Stimulated activated CD4-positive, alpha-beta T cell treated with anti-CD3 and anti-CD28 coated beads, Interleukin-15, amount 100 ng/mL, for 48 hours (primary cell): ENCODE measurements at regions not wholly inside any gene's neighbourhood (a gene's known extent, or its start where the extent isn't known, plus 50 kb on each side); places are given as distances from the start of the nearest gene placed in this dataset.

Experiments used
- DNase-seq, 2 donors: peaks; one replicate each; pipeline ENCODE4 v3.0.0-alpha.2; 2020; ENCODE audit warnings: low read depth in 2 of 2

DNA sequence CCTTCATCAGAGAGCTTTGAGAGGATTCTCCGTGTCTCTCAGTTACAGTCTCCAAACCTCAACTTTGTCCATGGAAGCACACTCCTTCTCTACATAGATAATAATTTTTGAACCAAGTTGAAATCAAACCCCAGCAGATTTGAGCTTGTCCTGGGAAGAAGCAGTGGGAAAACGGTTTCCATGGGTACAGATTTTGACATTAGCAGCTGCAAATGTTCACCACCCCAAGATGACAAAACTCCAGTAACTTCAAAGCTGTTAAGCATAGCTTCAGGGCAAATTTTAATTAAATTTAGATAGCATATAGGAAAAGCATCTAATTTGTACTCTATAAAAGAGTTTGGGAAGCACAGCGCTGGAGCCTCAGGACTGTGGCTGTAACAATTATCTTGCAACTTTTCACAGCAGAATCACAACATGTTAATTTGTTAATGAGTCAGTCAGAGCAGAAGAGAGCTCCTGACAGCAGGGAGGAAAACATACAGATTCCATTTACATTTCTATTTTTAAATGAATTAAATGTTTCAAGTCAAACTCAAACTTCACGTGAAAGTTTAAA, 240.7 kb downstream of the BMP7 start:
- no peak for DNase-seq

DNA sequence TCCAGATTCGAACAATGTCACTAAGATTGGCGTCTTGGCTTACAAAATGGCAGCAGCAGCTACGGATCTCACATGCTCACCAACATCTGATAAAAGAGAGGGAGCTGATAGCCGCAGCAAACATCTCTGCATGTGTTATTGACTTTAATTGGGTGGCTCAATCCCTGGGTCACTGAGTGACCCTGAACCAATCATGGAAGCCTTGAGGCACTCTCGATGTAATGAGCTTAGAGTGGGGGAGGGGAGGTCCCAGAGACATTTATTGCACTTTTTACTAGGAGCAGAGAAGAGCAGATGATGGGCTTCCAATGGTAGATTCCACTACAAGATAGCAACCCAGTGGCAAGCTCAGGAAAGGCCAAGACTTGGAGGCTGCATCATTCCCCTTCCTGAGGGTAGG, 238.7 kb downstream of the BMP7 start:
- DNase-seq: no peak

DNA sequence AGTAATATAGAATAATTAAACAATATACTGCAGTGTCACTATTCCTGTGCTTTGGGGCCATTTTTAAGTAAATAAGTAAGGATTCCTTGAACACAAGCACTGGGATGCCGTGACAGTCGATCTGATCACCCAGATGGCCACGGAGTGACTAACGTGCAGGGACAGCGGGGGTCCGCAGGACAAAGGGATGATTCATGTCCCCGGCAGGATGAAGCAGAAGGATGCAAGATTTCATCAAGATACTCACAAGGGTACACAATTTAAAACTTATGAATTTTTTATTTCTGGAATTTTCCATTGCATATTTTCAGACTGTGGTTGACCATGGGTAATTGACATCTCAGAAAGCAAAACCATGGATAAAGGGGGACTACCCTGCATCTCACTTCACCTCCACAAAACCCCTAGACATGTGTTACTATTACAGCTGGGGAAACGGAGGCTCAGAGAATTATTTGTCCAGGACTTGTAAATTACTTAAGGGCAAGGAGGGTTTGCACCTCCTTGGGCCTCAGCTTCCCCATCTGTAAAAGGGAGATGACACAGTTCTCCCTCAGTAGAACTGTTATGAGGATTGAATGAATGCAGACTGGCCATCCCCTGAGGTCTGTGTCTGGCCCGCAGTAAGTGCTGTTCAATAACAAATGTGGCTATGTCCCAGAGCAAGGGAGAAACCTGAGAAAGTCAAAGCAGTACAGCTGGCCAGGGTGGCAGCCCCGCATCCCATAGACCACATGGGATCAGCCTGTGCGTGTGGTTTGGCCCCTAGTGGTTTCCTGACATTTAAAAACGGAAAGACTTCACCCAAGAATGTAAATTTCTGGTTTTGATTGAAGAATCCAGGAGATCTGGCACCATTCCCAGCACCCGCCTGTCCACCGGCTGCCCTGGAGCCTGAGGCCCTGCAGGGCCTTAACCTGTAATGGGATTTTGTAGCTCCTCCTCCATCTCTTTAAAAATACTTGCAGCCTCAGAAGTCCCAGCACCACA, 235.5 kb downstream of the BMP7 start:
- DNase-seq: no peak

DNA sequence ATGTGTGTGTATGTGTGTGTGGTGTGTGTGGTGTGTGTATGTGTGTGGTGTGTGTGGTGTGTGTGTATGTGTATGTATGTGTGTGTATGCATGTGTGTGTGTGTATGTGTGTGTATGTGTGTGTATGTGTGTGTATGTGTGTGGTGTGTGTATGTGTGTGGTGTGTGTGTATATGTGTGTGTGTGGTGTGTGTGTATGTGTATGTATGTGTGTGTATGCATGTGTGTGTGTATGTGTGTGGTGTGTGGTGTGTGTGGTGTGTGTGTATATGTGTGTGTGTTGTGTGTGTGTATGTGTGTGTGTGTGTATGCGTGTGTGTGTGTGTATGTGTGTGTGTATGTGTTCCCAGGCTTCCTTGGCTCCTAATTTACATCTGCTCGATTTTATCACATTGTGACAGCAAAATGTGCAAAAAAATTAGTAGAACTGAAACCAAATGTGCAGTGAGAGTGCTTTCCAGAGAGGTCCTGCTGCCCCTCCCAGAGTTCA, 234.5 kb downstream of the BMP7 start:
- DNase-seq: no peak

DNA sequence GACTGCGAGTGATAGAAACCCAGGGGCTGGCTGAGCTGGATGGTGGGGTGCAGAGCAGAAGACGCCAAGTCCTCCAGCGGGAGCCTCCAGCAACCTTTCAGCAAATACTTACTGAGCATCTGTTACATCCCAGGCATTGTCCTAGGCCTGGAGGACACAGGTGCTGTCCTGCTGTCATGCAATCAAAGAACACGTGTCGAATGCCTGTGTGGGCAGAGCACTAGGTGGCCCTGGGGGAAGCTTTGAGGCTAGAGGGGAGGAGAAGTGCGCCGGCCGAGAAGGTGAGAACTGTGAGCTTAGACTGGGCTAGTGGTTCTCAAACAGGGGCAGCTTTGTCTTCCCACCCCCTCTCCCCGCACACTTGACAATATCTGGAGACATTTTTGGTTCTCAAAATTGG, 233.6 kb downstream of the BMP7 start:
- no peak for DNase-seq

DNA sequence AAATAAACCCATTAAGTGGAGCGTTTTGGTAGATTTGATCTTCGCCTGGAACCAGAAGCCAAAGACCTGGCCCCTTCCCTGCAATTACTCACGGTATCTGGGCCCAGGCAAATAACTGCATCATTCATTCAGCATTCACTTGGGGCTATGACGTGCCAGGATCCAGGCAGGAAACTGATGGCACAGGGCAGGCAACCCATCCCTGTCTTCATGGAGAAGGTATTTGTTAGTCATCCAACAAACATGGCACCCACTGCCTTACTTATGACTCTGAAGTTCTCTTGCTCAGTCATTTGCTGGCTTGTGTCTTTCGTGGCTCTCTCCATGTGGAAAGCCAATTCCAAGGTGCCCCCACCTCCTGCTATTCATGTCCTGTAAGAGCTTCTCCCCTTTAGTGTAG, 232.4 kb downstream of the BMP7 start:
- no peak for DNase-seq

DNA sequence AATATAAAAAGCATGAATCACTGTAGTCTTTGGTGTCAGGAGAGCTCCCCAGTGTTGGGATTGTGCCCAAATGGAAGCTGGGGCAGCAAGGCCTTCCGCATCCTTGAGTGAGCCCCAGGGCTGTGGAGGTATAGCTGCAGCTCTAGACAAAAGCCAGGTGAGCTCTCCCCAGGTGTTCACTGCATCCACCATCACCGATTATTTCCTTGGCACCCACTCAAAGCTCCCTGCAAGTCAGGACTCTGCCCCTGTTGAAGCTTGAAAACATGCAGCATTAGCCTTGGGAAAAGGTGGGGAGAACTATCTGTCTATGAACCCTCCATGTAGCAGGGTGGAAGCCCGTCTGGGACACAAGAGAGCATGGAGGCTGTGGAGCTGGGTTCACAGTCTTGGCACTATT, 228.8 kb downstream of the BMP7 start:
- no peak for DNase-seq

DNA sequence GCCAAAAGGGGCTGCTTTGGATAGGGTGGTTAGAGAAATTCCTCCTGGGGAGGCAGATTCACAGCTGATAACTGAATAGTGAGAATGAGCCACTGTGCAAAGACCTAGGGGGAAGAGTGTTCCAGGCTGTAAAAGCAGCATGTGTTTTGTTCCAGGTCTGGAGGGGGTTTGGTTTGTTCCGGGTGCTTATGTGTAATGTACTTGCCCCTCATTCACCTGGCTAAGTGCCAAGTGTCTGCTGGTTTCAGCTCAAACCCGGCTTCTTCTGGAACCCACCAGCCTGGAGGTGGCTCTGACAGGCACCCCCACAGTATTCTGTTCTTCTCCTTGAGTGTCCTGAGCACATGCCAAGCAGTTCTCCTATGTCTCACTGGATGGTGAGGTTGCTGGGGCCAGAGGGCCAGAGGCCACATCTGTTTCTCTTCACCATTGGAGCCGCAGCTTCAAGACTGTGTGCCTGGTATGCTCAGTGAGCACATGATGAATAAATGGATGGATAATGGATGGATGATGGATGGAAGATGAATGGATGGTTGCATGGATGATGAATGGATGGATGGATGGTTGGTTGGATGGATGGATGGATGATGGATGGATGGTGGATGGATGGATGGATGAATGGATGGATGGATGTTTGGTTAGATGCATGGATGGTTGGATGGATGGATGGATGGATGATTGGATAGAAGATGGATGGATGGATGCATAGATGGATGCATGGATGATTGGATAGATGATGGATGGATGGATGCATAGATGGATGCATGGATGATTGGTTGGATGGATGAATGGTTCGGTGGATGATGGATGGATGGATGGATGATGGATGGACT, 227.6 kb downstream of the BMP7 start:
- no peak for DNase-seq

DNA sequence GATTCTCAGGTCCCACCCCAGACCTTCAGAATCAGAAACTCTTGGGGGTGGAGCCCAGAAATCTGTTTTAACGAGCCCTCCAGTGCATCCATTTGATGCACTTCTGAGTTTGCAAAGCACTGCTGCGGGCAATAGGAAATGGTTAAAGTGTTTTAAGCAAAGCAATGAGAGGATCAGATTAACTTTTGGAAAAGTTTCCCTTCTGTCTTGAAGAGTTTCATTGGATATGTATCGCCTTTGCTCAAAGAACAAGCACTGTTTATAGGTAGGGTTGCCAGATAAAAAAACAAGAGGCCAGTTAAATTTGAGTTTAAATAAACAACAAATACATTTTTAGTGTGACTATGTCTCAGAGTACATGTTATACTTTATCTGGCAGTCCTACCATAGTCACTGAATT, 226.0 kb downstream of the BMP7 start:
- DNase-seq: no peak

DNA sequence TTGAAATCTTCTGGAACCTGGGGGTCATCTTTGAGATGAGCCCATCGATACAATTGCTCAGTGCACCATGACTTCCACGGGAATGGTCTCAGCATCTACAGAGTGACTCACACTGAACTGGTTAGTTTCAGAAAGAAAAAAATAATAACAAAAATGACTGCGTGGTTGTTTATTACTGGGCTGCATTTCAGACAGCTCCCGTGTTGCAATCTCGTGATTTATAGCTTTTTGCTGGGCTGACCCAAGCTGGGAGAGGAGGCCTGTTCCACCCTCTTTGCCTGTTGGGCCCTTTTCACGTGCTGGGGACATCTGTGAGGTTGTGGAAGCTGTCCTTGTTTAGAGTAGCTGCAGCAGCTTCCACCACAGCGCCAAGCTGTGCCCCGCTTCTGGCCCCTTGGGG, 225.5 kb downstream of the BMP7 start:
- DNase-seq: no peak

DNA sequence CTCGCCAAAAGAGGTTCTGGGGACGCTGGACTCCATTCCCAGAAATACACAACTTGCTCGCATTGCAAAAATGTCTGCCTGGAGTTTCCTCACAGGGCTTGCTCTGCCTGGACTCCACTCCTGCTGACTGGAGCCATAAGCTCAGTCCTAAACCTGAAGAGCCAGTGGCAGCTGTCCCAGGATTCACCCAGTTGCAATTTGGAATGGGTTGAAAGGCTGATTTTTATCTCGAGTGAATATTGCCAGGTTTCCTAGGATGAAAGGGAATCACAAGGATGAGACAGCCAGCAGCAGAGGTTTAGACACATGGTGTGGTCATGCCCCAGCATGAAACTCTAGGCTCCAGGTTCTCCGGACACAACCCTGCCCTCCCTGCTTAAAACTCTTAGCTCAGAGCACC, 223.3 kb downstream of the BMP7 start:
- no peak for DNase-seq

DNA sequence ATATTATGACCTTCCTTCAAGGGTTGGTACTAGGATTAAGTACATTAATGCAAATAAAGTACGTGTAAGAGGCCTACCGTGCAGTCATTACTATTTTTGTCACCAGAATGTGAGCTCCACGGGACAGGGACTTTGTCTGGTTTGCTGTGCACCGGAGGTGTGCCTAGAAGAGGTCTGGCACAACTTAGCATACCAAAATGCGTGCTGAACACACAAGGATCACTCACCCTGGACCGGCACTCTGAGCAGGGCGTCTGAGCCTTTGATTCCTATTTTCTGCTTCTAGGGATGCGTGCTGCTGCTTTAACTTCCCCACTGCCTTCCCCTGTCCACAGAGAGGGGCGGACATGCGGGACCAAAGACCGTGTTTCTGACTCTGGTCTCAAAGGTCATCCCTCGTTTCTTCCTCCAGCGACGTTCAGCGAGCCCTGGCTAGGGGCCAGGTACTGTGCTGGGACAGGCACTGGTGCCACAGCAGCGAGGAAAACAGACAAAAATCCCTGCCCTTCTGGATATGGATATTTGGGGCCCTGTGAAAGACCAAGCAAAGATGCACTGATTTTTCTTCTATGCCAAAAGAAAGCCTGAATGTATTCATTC, 222.7 kb downstream of the BMP7 start:
- no peak for DNase-seq

DNA sequence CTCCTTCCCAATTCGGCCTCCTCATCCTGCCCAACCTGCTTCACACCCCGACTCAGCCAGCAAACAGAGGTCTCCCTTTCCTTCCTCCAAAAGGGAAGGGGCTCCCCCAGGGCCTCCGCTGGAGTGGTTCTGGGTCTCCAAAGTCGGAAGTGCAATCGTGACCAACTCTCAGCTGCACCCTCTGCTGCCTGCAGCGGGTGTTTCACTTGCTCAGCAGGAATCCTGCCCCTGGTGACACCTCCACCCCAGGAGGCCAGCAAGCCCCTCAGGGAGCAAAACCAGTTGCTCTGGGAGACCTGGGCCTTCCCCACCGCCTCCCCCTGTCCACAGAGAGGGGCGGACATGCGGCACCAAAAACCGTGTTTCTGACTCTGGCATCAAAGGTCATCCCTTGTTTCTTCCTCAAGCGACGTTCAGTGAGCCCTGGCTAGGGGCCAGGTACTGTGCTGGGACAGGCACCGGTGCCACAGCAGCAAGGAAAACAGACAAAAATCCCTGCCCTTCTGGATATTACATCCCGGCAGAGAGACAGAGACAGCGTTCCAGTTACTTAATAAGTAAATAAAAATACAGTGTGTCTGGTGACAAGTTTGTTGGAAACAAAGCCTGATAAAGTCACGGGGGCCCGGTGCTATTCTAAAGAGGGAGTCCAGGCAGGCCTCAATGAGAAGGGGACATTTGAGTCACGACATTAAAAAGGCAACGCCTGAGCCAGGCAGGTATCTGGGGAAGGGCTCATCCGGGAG, 219.0 kb downstream of the BMP7 start:
- DNase-seq: no peak

DNA sequence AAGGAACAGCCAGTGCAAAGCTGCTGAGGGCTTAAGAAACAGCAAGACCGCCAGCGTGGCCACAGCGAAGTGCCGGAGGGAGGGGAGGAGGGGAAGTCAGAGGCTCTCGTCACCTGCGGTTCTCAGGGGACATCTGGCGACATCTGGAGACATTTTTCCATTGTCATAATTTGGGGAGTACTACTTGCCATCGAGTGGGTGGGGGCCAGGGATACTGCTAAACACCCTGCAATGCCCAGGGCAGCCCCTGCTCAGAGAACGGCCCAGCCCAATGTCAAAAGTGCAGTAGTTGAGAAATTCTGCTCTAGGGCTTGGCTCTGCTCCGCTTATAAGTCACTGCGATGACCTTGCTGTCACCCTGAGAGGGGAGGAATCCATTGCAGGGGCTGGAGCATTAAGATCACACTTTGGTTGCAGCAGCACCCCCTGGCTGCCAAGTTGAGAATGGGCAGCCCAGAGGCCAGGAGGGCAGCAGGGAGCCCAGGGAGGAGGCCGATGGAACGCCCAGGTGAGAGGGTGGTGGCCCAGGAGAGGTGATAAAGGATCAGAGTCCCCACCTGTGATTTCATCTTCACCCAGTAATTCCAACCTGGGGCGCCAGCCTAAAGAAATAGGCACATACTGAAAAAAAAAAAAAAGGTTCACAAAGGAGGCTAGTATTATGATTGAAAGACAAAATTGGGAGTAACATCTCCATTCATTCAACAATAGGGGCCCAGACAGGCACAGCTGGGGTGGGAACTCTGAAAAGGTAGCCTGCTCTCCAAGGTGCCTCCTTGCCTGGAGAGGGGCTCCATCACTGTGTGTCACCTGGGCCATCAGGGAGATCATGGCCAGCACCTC, 218.2 kb downstream of the BMP7 start:
- peak in 1 of 2 donors; percentile 4 for DNase-seq

DNA sequence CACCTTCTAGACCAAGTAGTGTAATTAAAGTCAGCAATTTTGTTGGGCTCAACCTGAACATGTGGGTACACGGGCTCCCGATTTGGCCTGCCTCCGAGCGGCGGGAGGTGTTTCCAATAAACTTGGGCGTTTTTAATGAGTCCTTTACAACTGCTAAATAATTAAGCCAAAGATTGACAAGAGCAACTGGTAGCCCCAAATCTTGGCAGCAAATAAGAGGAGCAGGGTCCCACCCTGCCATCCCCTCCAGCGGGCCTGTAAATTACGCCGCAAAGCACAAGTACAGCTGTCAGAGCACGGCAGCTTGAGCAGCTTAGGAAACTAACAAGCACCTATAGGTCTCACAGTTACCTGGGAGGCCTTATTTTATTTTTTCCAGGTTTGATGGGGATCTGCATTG, 217.1 kb downstream of the BMP7 start:
- no peak for DNase-seq

DNA sequence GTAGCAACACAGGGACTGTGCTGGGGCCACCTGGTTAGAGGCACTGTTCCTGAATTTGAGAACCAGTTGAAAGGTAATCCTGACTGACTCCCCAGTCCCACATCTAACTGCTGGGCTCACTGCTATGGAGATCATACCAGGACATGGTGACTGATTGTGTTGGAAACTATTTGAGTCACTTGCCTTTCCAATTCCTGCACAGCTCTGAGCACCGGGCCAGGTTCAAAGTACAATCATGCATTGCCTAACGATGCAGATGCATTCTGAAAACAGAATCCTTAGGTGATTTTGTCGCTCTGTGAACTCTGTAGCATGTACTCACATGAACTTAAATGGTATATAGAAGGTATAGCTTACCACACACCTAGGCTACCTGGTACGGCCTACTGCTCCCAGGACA, 215.3 kb downstream of the BMP7 start:
- no peak for DNase-seq

DNA sequence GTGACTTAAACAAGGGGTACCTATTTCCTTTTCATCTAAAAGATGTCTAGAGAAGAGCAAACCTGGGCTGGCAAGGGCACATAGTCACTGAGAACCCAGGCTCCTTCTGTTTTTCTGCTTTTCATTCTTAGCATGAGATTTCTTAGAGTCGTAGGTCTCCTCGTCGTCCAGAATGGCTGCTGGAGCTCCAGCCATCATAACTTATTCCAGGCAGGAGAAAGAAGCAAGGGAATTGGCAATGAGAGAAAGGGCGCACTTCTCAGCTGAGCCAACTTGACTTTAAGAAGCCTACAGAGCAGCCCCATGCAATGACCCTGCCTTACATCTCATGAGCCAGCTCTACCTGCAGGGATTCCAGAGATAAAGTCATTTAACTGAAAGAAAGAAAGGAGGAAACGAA, 213.4 kb downstream of the BMP7 start:
- DNase-seq: no peak

DNA sequence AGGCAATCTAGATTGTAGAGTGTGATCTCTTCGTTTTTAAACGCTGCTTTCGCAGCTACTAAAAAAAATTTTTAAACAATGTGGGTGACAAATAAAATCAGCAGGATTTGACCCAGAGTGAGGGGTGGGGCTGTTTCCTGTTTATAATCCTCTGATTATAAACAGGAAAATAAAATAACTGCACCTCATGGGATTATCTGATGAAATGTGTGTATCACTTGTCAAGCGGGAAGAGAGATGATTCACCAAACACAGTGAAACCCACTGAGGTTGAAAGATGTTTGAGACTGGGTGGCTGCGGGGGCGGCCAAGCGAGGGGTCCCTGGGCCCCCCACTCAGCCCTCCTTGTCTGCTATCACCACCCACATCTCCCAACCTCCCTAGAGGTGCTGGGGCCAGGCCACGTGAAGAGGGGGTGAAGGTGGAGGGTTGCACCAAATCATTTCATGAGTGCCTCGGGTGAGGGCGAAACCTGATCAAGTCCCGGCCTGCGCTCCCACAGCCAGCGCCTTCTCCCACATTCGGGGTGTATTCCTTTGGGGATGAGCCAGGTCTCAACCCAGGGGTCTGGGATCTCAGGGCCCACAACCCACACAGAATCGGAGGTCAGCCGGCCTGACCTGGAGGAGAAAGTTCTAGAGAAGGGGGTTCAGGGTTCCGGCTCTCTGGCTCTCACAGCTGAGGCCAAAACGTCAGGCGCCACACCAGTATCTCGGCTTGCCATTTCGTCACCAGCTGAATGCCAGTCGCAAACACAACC, 212.5 kb downstream of the BMP7 start:
- DNase-seq: no peak

DNA sequence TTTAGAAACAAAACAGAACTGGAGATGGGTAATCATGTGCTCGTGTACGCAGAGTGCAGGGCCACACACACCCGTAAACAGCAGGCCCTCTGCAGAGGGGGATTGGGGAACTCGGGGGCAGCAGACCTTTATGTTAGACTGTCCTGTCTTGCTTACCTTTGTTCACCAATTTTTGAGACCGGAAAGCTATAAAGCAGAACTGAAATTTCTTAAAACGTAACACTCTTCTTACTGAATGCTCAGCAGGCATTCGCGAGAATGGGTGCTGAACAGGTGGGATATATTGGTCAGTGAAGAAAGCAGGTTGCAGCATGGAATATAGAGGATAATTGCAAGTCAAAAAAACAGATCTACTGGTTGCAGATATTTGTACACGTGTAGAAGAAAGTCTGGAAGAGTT, 211.1 kb downstream of the BMP7 start:
- DNase-seq: no peak

DNA sequence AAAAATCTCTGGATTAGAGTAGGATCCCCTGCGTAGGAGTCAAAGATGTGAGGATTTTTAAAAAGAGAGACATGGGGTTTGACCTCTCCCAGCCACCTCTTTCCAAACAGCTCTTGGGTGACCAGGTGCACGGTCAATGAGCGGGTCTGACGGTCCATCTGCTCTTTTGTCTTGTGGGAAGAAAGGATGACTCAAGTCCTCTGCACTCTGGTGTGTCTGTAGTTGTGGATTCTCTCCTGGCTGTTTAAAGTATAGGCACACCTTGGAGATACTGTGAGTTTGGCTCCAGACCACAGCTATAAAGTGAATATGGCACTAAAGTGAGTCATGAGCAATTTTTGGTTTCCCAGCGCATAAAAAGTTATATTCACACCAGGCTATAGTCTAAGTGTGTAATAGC, 209.8 kb downstream of the BMP7 start:
- no peak for DNase-seq
